ENCODE measurements at regions not wholly inside any gene's neighbourhood (a gene's known extent, or its start where the extent isn't known, plus 50 kb on each side); places are given as distances from the start of the nearest gene placed in this dataset.
A peak's percentile ranks its signal among the peaks of the same experiment; 100 is the strongest.
"Not testable (repeated sequence)": the region's sequence is repeated elsewhere in the genome, so short reads cannot be mapped to it uniquely, and the experiment has no call there.

DNA sequence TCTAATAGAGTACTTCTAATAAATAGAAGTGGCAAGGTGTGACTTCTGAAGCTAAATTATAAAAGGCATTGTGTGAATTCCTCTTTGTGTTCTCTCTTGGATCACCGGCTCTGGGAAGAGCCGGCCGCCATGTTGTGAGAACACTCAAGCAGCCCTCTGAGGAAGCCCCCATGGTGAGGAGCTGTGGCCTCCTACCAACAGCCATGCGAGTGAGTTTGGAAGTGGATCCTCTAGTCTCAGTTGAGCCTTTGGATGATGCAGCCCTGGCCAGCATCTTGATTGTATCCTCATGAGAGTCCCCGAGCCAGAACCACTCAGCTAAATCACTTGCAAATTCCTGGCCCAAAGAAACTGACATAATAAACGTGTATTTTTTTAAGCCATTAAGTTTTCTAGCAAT is 94.5 kb upstream of the CARD11 start:
- DNase-seq, result no peak

DNA sequence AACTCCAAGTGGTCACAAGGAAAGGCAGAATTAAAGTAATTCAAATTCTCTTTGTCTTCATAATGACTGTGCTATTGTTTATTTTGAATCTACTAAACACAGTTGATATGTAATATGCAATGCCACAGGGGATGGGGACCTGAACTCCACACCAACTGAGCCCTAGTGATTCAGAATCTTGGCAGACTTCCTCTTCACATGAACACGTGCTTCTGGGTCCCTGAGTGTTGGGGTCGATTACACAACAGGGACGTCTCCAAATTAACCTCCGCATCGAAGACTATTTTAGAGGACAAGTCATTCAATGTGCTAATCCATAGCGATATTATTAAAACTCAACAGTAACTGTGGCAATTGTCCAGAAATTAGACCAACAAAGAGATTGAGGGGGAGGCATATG is 95.3 kb upstream of the CARD11 start:
- DNase-seq, result no peak

DNA sequence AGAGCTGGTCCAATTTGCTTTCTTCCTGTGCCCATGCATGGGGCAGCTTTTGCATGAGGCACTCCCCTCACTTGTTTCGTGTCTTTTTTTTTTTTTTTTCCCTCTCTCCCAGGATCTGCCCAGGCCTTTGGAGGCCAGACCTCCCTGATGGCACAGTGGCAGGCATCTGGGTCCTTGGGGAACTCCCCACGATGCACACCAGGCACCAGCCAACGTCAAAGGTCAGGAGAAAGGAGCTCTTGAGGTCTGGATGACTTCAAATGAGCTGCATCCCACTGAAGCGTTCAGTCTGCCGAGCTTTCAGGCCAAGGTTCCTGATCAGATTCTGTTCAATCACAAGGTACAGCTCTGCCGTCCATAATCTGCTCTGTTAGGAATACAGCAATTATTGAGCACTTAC is 97.2 kb upstream of the CARD11 start:
- DNase-seq, result no peak

DNA sequence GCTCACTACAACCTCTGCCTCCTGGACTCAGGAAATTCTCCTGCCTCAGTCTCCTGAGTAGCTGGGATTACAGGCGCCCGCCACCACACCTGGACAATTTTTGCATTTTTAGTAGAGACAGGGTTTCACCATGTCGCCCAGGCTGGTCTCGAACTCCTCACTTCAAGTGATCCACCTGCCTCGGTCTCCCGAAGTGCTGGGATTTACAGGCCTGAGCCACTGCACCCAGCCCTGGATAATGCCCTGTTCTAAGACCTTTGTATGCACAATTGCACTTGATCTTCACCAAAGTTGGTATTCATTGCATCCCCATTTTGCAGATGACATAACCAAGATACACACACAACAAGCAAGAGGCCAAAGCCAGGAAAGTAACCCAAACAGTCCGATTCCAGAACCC is 97.7 kb upstream of the CARD11 start:
- DNase-seq, result no peak

DNA sequence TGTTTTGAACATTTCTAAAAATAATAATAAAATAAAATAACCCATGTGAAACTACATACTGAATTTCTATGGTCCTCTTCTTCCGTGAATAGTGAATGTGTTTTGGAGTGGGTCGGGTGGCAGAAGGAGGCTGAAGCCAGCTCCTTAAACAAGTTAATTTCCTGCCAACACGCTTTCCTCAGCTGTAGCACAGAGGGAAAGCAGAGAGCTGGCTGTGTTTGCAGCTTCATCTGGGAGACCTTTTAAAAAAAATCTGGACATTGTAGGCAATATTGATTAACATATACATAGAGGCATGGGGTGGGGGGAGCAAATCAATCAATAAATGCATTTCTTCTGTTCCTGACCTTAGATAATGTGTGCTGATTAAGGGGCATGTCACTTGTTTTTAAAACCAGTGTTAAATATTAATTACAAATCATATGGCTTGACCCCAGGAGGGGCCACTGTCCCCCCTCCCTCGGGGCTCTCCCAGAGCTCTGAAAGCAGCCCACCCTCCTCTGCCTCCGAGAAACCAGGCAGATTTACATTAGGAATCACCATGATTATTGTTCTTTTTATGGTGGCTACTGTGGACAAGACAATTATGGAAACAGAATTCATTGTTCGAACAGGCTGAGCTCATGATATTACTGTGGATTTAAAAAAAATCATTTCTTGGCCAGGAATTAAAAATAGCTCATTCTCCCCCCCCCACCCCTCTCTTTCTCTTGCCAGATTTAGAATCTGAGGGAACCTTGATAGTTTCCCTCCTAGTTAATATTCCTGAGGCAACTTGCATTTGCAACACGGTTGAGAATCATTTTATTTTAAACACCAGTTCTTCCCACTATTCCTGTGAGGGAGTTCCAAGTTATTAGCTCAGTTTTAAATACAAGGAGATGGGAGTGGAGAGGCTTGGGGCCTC is 100.5 kb upstream of the CARD11 start:
- DNase-seq, result no peak

DNA sequence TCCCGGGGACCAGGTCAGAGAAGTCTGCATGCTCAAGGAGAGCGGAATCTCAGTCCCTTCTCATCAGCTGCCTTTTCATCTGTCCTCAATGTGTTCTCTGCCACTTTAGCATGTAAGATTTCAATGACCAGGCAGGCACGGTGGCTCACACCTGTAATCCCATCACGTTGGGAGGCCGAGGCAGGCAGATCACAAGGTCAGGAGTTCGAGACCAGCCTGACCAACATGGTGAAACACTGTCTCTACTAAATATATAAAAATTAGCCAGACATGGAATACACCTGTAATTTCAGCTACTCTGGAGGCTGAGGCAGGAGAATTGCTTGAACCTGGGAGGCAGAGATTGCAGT is 101.1 kb upstream of the CARD11 start:
- DNase-seq, result not testable (repeated sequence)

DNA sequence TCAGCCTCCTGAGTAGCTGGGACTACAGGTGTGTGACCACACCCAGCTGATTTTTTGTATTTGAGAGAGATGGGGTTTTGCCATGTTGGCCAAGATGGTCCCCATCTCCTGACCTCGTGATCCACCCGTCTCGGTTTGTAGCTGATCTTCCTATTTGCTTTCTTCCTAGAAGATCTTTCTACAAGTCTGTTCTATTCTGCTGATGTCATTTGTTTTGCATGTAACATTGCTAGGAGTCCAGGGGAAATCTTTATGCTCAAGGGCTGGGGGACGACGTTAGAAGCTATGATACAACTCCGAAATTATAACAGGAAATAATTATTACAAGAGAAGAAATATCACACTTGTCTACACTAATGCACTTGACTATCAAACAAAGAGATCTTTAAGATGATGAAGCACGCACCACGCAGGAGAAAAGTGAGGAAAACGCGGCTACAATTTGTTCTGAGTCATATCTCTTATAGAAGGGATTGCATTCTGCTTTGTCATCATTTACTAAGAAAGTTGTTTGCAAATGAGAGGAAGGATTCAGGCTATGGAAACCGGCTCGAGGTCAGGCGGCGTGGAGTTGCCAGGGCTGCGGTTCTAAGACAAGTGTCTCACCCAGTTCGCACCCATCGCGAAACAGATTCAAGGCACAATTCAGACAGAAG is 103.0 kb upstream of the CARD11 start:
- no peak for DNase-seq

DNA sequence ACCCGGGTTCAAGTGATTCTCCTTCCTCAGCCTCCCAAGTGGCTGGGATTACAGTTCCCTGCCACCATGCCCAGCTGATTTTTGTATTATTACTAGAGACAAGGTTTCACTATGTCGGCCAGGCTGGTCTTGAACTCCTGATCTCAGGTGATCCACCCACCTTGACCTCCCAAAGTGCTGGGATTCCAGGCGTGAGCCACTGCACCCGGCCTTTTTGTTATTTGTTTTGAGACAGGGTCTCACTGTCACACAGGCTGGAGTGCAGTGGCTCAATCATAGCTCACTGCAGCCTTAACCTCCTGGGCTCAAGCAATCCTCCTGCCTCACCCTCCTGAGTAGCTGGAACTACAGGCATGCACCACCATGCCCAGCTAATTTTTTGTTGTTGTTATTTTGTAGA is 104.8 kb upstream of the CARD11 start:
- not testable (repeated sequence) for DNase-seq

DNA sequence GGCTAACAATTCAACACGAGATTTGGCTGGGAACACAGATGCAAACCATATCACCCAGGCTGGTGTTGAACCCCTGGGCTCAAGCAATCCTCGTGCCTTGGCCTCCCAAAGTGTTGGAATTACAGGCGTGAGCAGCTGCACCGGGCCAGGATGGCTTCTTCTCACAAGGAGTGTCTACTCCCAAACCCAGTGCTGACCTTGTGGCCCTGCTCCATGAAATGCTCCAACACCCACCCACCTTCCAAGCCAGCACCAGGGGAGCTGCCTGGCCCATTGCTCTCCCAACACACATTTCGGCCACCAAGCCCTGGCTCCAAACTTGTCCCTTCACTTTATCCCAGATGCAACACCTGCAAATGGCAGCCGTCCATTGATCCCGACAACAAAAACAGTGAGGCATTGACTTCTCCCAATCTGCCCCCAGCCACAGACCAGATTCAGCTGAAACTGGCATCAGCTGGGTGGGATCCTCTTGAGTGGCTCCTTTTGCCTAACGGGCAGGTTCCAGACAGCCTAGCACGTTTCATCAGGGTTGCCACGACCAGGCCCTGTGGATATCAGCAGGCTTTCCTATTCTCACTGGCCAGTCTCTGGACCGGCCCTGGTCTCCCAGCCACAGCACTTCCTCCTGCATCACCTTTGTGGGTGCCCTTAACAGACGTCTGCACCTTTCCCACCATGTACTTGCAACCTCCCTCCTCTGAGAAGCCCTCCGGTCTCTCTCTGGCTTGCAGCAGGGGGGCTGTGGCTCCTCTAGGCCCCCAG is 105.7 kb upstream of the CARD11 start:
- no peak for DNase-seq

DNA sequence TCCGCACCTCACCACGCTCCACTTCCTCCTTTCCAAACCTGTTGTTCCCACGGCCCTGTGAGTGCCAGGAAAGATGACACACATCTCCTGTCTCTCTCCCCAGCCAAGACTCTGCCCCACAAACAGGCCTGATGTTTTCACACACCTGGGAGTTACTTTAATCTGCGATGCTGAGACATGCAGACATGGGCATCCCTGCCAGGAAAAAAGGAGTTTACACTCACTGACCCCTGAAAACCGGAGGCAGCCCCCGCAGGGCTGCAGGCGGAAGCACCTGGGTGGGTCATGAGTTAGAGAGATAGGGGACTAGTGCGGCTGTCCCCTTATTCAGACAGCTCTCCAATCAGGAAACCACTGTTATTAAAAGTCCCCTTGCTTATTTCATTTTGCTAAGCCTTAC is 106.4 kb upstream of the CARD11 start:
- DNase-seq, result no peak

DNA sequence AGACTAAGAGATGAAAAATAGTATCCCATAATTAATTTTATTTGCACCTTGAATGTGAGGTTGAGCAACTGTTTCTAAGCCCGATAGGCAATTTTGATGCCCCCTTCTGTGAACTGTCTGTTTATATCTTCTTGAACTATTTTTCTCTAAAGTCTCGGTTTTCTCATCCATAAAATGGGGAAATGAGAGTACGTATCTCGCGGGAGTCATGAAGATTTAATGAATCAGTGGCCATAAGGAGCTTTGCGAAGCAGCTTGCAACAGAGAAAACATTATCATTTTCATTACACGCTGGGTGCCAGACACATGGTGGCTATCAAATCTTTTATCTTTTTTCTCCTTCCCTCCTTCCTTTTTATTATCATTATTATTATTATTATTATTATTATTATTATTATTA is 108.1 kb upstream of the CARD11 start:
- DNase-seq, result no peak

DNA sequence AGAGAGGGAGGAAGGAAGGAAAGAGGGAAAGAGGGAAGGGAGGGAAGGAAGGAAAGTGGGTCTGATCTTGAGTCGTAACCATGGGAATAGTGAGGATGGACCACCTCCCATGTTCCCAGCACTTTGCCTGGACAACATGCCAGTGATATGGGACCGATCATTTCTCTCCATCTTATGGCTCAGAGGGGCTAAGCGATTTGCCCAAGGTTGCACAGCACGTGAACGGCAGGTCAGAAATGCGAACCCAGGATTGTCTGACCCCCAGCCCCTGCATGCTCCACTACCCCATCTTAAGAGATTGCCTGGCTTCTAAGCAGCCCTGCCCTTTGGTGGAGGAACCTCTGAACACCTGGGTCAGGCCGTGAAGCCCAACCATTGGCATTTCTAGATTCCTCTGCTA is 109.0 kb upstream of the CARD11 start:
- no peak for DNase-seq

DNA sequence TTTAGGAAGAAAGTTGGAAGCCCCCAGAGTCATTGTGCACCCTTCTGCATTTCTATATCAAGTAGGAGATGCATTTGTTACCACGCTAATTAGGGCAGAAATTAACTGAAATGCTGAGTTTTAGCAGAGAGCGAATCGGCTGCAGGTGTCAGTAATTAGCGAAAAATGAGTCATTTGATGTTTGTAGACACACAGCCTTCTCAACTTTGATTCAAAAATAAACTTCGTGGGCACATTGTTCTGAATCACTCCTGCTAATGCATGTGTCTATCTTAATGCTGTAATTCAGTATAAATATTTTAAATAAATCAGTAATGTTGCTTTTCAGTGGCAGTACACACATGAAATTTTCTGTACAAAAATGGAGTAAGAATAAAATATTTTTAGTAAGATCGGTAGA is 109.5 kb upstream of the CARD11 start:
- no peak for DNase-seq

DNA sequence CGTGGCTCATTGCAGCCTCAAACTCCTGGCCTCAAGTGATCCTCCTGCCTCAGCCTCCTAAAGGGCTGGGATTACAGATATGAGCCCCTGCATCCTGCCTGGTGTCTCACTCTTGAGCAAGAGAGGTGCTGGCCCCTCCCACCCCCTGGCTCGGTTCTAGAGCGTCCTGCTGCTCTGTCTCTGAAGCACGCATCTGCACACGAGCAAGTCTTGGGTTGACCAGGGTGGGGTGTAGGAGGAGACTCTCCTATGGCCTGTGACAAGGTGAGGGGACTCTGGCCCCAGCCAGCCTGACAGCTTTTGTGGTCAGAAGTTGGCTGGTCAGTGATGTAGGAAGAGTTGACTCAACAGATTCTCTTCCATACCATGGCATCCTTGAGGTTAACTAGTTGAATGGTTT is 110.7 kb upstream of the CARD11 start:
- DNase-seq, result no peak

DNA sequence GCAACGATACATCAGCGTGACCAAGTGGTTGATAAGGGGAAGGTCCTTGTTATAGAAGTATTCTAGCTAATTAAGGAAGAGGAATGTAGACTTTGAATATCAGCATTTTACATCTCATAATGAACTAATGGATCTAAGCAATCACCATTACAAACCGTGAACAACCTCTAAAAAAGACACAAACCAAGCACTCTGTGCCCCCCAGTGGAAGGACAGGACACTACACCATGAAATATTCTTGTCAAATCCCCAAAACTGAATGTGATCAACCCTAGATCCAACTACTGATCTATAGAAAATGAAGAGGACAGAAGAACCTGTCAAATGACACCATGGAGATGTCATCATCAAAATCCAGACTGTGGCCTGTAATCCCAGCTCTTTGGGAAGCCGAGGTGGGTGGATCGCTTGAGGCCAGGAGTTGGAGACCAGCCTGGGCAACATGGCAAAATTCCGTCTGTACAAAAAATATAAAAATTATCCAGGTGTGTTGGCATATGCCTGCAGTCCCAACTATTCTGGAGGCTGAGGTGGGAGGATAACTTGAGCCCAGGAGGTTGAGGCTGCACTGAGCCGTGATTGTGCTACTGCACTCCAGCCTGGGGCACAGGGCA is 111.3 kb upstream of the CARD11 start:
- DNase-seq, result no peak

DNA sequence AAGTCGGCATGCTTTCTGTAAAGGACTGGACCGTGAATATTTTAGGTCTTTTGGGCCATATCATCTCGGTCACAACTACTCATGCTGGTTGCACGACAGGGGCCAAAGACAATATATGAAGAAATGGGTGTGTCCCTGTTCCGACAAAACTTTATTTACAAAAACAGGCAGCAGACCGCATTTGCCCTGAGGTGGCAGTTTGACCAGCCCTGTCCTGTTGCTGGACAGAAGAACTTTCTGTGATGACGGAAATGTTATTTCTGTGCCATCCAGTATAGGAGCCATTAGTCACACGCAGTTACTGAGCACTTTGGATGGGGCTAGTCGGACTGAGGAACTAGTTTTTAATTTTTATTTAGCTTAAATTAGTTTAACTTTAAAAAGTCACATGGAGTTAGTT is 112.8 kb upstream of the CARD11 start:
- DNase-seq, result no peak

DNA sequence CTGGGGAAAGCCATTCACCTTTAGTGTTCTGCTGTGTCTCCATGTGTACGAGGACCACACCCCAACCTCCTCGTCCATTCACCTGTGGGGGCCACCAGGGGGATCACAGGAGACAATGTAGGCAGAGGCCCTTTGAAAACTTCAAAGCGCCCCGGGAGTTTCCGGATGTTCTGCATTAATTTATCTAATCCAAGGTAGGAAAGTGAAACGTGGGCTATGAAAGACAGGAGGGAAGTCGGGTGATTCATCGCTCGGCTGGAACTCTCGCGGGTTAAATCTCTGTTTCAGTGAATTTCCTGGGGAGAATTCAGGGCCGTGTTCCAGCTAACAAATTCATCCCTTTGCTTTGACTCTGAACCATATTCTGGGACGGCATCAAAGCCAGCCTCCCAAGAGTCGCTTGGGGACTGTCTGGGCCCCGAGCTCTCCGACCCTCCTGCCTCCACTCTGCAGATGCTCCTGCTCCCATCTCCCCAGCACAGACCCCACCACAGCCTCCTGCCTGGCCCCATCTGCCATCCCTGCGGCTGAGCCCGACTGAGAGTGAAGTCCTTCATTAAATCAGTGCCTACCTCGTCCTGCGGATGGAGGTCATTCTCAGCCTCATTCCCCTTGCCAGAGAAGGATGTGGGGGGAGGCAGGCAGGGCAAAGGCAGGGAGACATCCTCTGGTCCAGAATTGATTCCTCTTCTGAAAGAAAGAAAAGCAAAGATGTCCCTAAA is 114.1 kb upstream of the CARD11 start:
- no peak for DNase-seq

DNA sequence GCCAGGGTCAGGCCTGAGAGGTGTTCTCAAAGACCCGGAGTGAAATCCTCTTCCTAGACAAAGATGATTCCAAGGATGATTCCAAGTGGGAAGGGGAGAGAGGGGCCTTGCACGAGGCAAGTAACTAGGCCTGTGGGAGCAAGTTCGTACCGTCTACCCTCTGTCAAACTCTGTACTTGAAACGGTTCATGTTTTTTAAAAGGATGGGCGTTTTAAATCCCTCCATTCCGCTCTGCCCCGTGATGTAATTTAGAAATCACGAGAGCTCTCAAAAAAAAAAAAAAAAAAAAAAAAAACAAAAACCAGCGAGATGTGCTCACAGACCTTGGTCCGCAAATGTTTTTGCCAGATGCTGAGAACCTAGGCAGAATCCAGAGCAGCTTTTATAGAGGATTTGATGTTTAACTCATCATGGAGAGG is 114.7 kb upstream of the CARD11 start:
- peak; percentile 23 for DNase-seq

DNA sequence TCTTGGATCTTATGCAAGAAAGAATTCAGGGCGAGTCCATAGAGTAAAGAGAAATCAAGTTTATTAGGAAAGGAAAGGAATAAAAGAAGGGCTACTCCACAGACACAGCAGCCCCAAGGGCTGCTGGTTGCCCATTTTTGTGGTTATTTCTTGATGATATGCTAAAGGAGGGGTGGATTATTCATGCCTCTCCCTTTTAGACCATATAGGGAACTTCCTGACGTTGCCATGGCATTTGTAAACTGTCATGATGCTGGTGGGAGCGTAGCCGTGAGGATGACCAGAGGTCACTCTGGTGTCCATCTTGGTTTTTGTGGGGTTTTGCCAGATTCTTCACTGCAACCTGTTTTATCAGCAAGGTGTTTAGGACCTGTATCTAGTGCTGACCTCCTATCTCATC is 115.4 kb upstream of the CARD11 start:
- DNase-seq, result no peak

DNA sequence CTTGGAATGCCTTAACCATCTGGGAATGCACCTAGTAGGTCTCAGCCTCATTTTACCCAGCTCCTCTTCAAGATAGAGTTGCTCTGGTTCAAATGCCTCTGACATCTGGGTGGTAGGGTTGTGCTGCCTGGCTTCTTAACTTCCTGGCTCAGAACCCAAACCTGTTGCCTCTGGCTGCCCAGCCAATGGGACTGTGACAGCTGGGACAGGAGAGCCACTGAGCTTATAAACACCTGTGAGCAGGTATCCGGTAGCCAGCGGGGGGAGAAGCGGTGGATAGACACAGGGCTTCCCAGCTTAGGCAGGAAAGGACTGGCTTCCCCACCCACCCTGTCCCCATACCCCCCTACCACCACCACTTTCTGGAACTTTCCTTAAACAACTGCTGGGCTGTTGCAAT is 115.8 kb upstream of the CARD11 start:
- DNase-seq, result no peak

DNA sequence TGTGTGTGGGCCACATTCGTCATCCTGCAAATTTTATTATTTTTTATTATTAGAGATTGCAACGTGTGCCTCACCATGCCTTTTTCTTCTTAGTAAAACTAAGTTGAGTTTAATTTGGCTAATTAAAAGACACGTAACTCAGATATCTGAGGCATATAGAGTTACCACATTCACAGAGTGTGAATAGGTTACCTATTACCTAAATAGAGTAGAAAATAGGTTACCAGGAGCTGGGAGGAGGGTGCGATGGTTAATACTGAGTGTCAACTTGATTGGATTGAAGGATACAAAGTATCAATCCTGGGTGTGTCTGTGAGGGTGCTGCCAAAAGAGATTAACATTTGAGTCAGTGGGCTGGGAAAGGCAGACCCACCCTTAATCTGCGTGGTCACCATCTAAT is 116.3 kb upstream of the CARD11 start:
- DNase-seq, result not testable (repeated sequence)

DNA sequence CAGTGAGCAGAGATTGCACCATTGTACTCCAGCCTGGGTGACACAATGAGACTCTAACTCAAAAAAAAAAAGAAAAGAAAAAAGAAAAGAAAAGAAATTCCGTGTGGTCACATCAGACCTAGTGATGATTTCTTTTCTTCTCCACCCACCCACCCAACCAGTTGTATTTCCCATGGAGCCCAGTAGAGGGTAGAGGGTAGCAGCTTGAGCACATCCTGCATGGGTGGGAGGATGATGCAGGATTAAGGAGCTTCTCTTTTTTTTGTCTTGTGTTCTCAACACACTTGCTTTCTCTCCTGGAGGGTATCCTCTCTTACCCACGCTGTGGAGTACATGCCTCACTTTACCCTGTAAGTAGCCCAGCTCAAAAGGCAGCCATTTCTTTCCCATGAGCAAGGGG is 118.6 kb upstream of the CARD11 start:
- no peak for DNase-seq

Measured in skin of body (tissue), 1 donor.